ENCODE measurements at regions not wholly inside any gene's neighbourhood (a gene's known extent, or its start where the extent isn't known, plus 50 kb on each side); places are given as distances from the start of the nearest gene placed in this dataset.

GRCh38 chr22:49446759-49447710 lies 380.6 kb downstream of the BRD1 start:
- no peak for TF ChIP-seq POLR2AphosphoS5 (IDR thresholded peaks at IDR 0.05)
- no peak for TF ChIP-seq CTCF (IDR thresholded peaks at IDR 0.05)
